ENCODE measurements at regions not wholly inside any gene's neighbourhood (a gene's known extent, or its start where the extent isn't known, plus 50 kb on each side); places are given as distances from the start of the nearest gene placed in this dataset.
A peak's percentile ranks its signal among the peaks of the same experiment; 100 is the strongest.
"Not testable (repeated sequence)": the region's sequence is repeated elsewhere in the genome, so short reads cannot be mapped to it uniquely, and the experiment has no call there.

DNA sequence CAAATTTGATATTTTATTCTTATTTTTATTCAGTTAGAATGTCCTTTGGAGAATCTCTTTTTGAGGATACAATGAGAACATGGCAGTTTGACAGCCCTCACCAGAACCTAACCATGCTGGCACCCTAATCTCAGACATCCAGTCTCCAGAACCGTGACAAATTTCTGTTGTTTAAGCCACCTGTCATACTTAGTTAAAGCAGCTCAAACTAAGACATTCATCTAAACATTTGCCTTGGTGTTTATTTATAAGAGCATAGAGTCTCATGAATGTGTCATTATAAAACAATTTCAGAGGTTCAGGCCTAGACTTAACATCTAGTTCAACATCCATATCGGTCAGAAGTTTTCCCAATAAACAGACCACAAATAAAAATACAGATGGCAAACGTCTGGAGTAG is 125.1 kb upstream of the FUNDC1 start:
- ChIA-PET CTCF (no interaction called here), POLR2A (no interaction called here)
- DNase-seq (ENCODE audit: low read depth in 1 of 2, low spot score in 1 of 2) (no peak), ATAC-seq (no peak), FAIRE-seq (no peak)
- TF ChIP-seq FOXS1 (CRISPR knock-in tag; IDR thresholded peaks at IDR 0.05): no peak
- TF ChIP-seq, protein P1, sequence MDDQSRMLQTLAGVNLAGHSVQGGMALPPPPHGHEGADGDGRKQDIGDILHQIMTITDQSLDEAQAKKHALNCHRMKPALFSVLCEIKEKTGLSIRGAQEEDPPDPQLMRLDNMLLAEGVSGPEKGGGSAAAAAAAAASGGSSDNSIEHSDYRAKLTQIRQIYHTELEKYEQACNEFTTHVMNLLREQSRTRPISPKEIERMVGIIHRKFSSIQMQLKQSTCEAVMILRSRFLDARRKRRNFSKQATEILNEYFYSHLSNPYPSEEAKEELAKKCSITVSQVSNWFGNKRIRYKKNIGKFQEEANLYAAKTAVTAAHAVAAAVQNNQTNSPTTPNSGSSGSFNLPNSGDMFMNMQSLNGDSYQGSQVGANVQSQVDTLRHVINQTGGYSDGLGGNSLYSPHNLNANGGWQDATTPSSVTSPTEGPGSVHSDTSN (IDR thresholded peaks at IDR 0.05): no peak
- no peak for TF ChIP-seq POLR2A (IDR thresholded peaks at IDR 0.05; ENCODE audit: low read length)
- TF ChIP-seq, protein P2, sequence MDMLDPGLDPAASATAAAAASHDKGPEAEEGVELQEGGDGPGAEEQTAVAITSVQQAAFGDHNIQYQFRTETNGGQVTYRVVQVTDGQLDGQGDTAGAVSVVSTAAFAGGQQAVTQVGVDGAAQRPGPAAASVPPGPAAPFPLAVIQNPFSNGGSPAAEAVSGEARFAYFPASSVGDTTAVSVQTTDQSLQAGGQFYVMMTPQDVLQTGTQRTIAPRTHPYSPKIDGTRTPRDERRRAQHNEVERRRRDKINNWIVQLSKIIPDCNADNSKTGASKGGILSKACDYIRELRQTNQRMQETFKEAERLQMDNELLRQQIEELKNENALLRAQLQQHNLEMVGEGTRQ (IDR thresholded peaks at IDR 0.05): no peak
- TF ChIP-seq, protein P3, sequence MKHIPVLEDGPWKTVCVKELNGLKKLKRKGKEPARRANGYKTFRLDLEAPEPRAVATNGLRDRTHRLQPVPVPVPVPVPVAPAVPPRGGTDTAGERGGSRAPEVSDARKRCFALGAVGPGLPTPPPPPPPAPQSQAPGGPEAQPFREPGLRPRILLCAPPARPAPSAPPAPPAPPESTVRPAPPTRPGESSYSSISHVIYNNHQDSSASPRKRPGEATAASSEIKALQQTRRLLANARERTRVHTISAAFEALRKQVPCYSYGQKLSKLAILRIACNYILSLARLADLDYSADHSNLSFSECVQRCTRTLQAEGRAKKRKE (CRISPR knock-in tag; IDR thresholded peaks at IDR 0.05; ENCODE audit: low read depth): no peak
- TF ChIP-seq MYC (IDR thresholded peaks at IDR 0.05; ENCODE audit: borderline replicate concordance, low read length): no peak
- TF ChIP-seq ZNF302 (CRISPR knock-in tag; IDR thresholded peaks at IDR 0.05): no peak
- no peak for TF ChIP-seq BHLHE40 (IDR thresholded peaks at IDR 0.05; ENCODE audit: low read depth, low read length)
- no peak for TF ChIP-seq ESRRA (IDR thresholded peaks at IDR 0.05; ENCODE audit: borderline replicate concordance, low read length)
- Histone ChIP-seq H3K4me2 (no peak overlapping the region), H3K9me3 (no peaks in the 10 kb centered on the region), H3K4me1 (peaks cover 8% of the 10 kb centered on the region; the same call in 1 of the 3 replicates), H3K4me3 (no peak overlapping the region), H3K27ac (no peak overlapping the region)
- 61% methylated on average over 3 of the region's 3 CpGs for WGBS (ENCODE audit: missing lambda C conversion rate)

DNA sequence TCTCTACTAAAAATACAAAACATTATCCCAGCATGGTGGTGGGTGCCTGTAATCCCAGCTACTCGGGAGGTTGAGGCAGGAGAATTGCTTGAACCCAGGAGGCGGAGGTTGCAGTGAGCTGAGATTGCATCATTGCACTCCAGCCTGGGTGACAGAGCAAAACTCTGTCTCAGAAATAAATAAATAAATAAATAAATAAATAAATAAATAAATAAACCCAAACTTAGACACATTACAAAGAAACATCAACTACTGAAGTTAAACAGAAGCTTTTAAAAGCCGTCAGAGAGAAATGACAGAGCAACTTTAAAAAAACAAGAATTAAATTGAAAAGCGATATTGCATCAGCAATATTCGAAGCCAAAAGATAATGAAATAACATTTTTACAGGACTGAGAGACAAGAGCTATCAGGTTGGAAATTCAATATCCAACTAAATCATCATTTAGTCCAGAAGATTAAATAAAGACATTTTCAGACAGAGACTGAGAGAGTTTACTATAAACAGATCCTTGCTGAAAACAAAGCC is 115.1 kb upstream of the FUNDC1 start:
- CTCF ChIA-PET; H3K4me1 ChIP-seq; H3K4me3 ChIP-seq; DNase-seq (ENCODE audit: low read depth in 1 of 2, low spot score in 1 of 2); POLR2A ChIA-PET; FAIRE-seq; H3K4me2 ChIP-seq; ATAC-seq; H3K9me3 ChIP-seq; H3K27ac ChIP-seq: not testable (repeated sequence)
- WGBS (ENCODE audit: missing lambda C conversion rate): 71% methylated on average over 5 of the region's 5 CpGs
- TF ChIP-seq ZC3H11A (IDR thresholded peaks at IDR 0.05): 0 out of 2 replicates have a peak, but pooled peaks have one; percentile 23

DNA sequence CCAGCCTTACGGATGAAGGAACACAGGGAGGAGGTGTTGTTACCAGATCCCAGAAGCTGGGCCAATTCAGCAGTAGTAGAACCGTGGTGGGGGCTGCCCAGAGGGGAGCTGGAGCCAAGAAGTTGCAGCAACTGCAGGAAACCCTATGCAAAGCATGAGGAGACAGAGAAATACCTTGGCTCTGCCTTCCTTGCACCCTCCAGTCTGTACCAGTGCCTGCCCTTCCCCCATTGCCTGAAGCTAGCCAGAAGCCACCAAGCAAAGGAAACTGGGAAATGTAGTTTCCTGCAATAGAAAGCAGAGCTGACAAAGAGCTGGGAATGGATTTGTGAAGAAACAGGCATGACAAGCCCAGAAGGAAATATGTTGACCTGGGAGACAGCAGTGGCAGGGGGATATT is 108.7 kb upstream of the FUNDC1 start:
- no peak for FAIRE-seq
- TF ChIP-seq, protein P4, sequence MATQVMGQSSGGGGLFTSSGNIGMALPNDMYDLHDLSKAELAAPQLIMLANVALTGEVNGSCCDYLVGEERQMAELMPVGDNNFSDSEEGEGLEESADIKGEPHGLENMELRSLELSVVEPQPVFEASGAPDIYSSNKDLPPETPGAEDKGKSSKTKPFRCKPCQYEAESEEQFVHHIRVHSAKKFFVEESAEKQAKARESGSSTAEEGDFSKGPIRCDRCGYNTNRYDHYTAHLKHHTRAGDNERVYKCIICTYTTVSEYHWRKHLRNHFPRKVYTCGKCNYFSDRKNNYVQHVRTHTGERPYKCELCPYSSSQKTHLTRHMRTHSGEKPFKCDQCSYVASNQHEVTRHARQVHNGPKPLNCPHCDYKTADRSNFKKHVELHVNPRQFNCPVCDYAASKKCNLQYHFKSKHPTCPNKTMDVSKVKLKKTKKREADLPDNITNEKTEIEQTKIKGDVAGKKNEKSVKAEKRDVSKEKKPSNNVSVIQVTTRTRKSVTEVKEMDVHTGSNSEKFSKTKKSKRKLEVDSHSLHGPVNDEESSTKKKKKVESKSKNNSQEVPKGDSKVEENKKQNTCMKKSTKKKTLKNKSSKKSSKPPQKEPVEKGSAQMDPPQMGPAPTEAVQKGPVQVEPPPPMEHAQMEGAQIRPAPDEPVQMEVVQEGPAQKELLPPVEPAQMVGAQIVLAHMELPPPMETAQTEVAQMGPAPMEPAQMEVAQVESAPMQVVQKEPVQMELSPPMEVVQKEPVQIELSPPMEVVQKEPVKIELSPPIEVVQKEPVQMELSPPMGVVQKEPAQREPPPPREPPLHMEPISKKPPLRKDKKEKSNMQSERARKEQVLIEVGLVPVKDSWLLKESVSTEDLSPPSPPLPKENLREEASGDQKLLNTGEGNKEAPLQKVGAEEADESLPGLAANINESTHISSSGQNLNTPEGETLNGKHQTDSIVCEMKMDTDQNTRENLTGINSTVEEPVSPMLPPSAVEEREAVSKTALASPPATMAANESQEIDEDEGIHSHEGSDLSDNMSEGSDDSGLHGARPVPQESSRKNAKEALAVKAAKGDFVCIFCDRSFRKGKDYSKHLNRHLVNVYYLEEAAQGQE (IDR thresholded peaks at IDR 0.05): no peak
- TF ChIP-seq, protein P5, sequence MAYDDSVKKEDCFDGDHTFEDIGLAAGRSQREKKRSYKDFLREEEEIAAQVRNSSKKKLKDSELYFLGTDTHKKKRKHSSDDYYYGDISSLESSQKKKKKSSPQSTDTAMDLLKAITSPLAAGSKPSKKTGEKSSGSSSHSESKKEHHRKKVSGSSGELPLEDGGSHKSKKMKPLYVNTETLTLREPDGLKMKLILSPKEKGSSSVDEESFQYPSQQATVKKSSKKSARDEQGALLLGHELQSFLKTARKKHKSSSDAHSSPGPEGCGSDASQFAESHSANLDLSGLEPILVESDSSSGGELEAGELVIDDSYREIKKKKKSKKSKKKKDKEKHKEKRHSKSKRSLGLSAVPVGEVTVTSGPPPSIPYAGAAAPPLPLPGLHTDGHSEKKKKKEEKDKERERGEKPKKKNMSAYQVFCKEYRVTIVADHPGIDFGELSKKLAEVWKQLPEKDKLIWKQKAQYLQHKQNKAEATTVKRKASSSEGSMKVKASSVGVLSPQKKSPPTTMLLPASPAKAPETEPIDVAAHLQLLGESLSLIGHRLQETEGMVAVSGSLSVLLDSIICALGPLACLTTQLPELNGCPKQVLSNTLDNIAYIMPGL (CRISPR knock-in tag; IDR thresholded peaks at IDR 0.05; ENCODE audit: borderline replicate concordance): no peak
- TF ChIP-seq NPAS2 (CRISPR knock-in tag; IDR thresholded peaks at IDR 0.05; ENCODE audit: borderline replicate concordance) (no peak), MAFK (IDR thresholded peaks at IDR 0.05; ENCODE audit: partially characterized antibody) (no peak), FOXS1 (CRISPR knock-in tag; IDR thresholded peaks at IDR 0.05) (no peak)
- TF ChIP-seq, protein P6, sequence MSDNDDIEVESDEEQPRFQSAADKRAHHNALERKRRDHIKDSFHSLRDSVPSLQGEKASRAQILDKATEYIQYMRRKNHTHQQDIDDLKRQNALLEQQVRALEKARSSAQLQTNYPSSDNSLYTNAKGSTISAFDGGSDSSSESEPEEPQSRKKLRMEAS (IDR thresholded peaks at IDR 0.05): no peak
- Histone ChIP-seq H3K27ac (no peak overlapping the region), H3K4me3 (no peak overlapping the region), H3K4me2 (0 out of 3 replicates have a peak overlapping the region, but pooled peaks have one; percentile 25), H3K9me3 (no peaks in the 10 kb centered on the region), H3K4me1 (no peaks in the 10 kb centered on the region)
- WGBS (ENCODE audit: missing lambda C conversion rate): 27% methylated on average over 2 of the region's 2 CpGs
- no peak for DNase-seq (ENCODE audit: low read depth in 1 of 2, low spot score in 1 of 2)
- ChIA-PET CTCF (no interaction called here), POLR2A (no interaction called here)
- no peak for ATAC-seq
